T-cell (primary cell): ENCODE measurements at regions not wholly inside any gene's neighbourhood (a gene's known extent, or its start where the extent isn't known, plus 50 kb on each side); places are given as distances from the start of the nearest gene placed in this dataset.

Experiments used
- ATAC-seq, 4 experiments: fragments of 200-7000 bp in 3 of 4; fragments of 150-1000 bp in 1 of 4; cut with Tn5 transposase; replicated peaks in 1 of 4; 1 replicate in 3 of 4; 2 replicates in 1 of 4; pipeline ENCODE4 v1.10.0; 2021; ENCODE audit warnings: moderate library complexity in 3 of 4, mild to moderate bottlenecking in 2 of 4, moderate number of reproducible peaks in 1 of 4
- CTCF ChIA-PET, 2 donors: fragments of 300-600 bp; sonication (Branson Sonifier 250); formaldehyde crosslinking; loops; one replicate each; lab custom pipeline; 2022; ENCODE audit warnings: antibody characterized with exemption in 2 of 2; lab: Charles Lee
- POLR2A ChIA-PET, 2 donors: fragments of 300-600 bp; sonication (Branson Sonifier 250); formaldehyde crosslinking; loops; one replicate each; lab custom pipeline; 2022; ENCODE audit warnings: antibody characterized with exemption in 2 of 2; lab: Charles Lee
- DNase-seq, 35 experiments: peaks; one replicate each; pipeline versions ENCODE4 v3.0.0 to v3.0.0-alpha.2; 2013 to 2023
- H3K27ac ChIP-seq: one replicate; pipeline ENCODE4 v1.5.1; 2013; ENCODE audit warnings: low read length
- H3K27me3 ChIP-seq, 2 experiments: replicated peaks in 1 of 2; 1 replicate in 1 of 2; 2 replicates in 1 of 2; pipeline versions ENCODE4 v1.6.1 to v1.7.0; 2013; ENCODE audit warnings: low read length in 1 of 2, mixed read lengths in 1 of 2; ENCODE audit not compliant: control insufficient read depth in 2 of 2, insufficient read depth in 2 of 2; ENCODE audit errors: extremely low read depth in 1 of 2
- H3K36me3 ChIP-seq, 2 donors: 1 replicate in 1 of 2; 2 replicates in 1 of 2; pipeline versions ENCODE4 v1.6.1 to v1.7.0; 2013; ENCODE audit warnings: low read length in 1 of 2; ENCODE audit not compliant: control insufficient read depth in 2 of 2, insufficient read depth in 1 of 2; ENCODE audit errors: extremely low read depth in 1 of 2
- H3K4me1 ChIP-seq, 2 experiments: 1 replicate in 1 of 2; 2 replicates in 1 of 2; pipeline versions ENCODE4 v1.6.1 to v1.7.0; 2013; ENCODE audit warnings: low read length in 2 of 2, mixed read lengths in 1 of 2; ENCODE audit not compliant: insufficient read depth in 2 of 2, control insufficient read depth in 1 of 2; ENCODE audit errors: extremely low read depth in 1 of 2
- H3K4me3 ChIP-seq, 2 donors: 1 replicate in 1 of 2; 2 replicates in 1 of 2; pipeline versions ENCODE4 v1.5.1 to v1.7.0; 2013; ENCODE audit warnings: mild to moderate bottlenecking in 2 of 2, low read length in 1 of 2, moderate library complexity in 1 of 2; ENCODE audit not compliant: control insufficient read depth in 1 of 2; ENCODE audit errors: extremely low read depth in 1 of 2
- H3K9me3 ChIP-seq: 2 replicates; pipeline ENCODE4 v1.7.0; 2013
- H3K27ac Mint-ChIP-seq, 2 donors: one replicate each; pipeline ENCODE4 v1.8.0; 2020 to 2021; ENCODE audit warnings: mild to moderate bottlenecking in 2 of 2, mixed read lengths in 2 of 2
- H3K27me3 Mint-ChIP-seq, 2 donors: one replicate each; pipeline ENCODE4 v1.8.0; 2021 to 2022; ENCODE audit warnings: mixed read lengths in 2 of 2
- H3K36me3 Mint-ChIP-seq: one replicate; pipeline ENCODE4 v1.8.0; 2021; ENCODE audit warnings: mixed read lengths
- H3K4me1 Mint-ChIP-seq, 3 donors: one replicate each; pipeline ENCODE4 v1.8.0; 2020 to 2022; ENCODE audit warnings: mixed read lengths in 3 of 3, mild to moderate bottlenecking in 1 of 3
- H3K4me3 Mint-ChIP-seq, 3 donors: one replicate each; pipeline ENCODE4 v1.8.0; 2020 to 2022; ENCODE audit warnings: mild to moderate bottlenecking in 3 of 3, mixed read lengths in 3 of 3, moderate library complexity in 3 of 3
- H3K9me3 Mint-ChIP-seq, 3 donors: one replicate each; pipeline ENCODE4 v1.8.0; 2020 to 2022; ENCODE audit warnings: mixed read lengths in 3 of 3
- WGBS: methylation state at CpG from one replicate; pipeline ENCODE4 v1.1.5; 2013; ENCODE audit warnings: missing lambda C conversion rate; ENCODE audit not compliant: insufficient coverage; 5-methylcytosine and 5-hydroxymethylcytosine counted together

- H3K4me3 Mint-ChIP-seq, result no peak overlapping the region
- POLR2A ChIA-PET, result no interaction called here
- ATAC-seq, result no peak
- Histone ChIP-seq H3K27me3 (no peaks in the 10 kb centered on the region), H3K9me3 (no peaks in the 10 kb centered on the region), H3K4me1 (no peaks in the 10 kb centered on the region), H3K27ac (no peak overlapping the region), H3K4me3 (no peak overlapping the region), H3K36me3 (no peaks in the 10 kb centered on the region)
- WGBS, result 94% methylated on average over 4 of the region's 10 CpGs
- no peak for DNase-seq
- no peak overlapping the region for H3K27ac Mint-ChIP-seq
- H3K36me3 Mint-ChIP-seq, result no peaks in the 10 kb centered on the region
- CTCF ChIA-PET, result no interaction called here
- H3K9me3 Mint-ChIP-seq, result no peaks in the 10 kb centered on the region
- no peaks in the 10 kb centered on the region for H3K4me1 Mint-ChIP-seq
- no peaks in the 10 kb centered on the region for H3K27me3 Mint-ChIP-seq
These were observed 245.0 kb upstream of the RAB6C start for GRCh38 chr2:129734343-129735034.

- POLR2A ChIA-PET, result no interaction called here
- H3K9me3 ChIP-seq, result no peaks in the 10 kb centered on the region
- Mint-ChIP-seq H3K27me3 (peaks cover 0 to 5% of the 10 kb centered on the region in 2 donors), H3K9me3 (no peaks in the 10 kb centered on the region), H3K36me3 (no peaks in the 10 kb centered on the region), H3K27ac (no peak overlapping the region), H3K4me1 (no peaks in the 10 kb centered on the region), H3K4me3 (no peak overlapping the region)
- CTCF ChIA-PET, result no interaction called here
- no peak for DNase-seq
- H3K27ac ChIP-seq, result no peak overlapping the region
- no peak overlapping the region for H3K4me3 ChIP-seq
- ATAC-seq, result no peak
- no peaks in the 10 kb centered on the region for H3K27me3 ChIP-seq
- no peaks in the 10 kb centered on the region for H3K4me1 ChIP-seq
- no peaks in the 10 kb centered on the region for H3K36me3 ChIP-seq
- WGBS, result 81% methylated on average over 5 of the region's 6 CpGs
These were observed 243.9 kb upstream of the RAB6C start for GRCh38 chr2:129735576-129735975.

GRCh38 chr2:129737660-129738527 lies 241.6 kb upstream of the RAB6C start:
- DNase-seq, result no peak
- H3K36me3 Mint-ChIP-seq, result no peaks in the 10 kb centered on the region
- H3K4me1 ChIP-seq, result no peaks in the 10 kb centered on the region
- H3K36me3 ChIP-seq, result no peaks in the 10 kb centered on the region
- H3K27me3 Mint-ChIP-seq, result peaks cover 0 to 5% of the 10 kb centered on the region in 2 donors
- no peak overlapping the region for H3K27ac Mint-ChIP-seq
- H3K9me3 Mint-ChIP-seq, result no peaks in the 10 kb centered on the region
- no peaks in the 10 kb centered on the region for H3K27me3 ChIP-seq
- H3K27ac ChIP-seq, result no peak overlapping the region
- WGBS, result 78% methylated on average over 13 of the region's 15 CpGs
- ChIA-PET CTCF (no interaction called here), POLR2A (no interaction called here)
- ATAC-seq, result no peak
- H3K4me3 Mint-ChIP-seq, result no peak overlapping the region
- no peaks in the 10 kb centered on the region for H3K4me1 Mint-ChIP-seq
- no peaks in the 10 kb centered on the region for H3K9me3 ChIP-seq
- no peak overlapping the region for H3K4me3 ChIP-seq

- no peaks in the 10 kb centered on the region for H3K9me3 ChIP-seq
- Mint-ChIP-seq H3K4me3 (no peak overlapping the region), H3K27ac (no peak overlapping the region), H3K4me1 (no peaks in the 10 kb centered on the region), H3K27me3 (peaks cover 0 to 5% of the 10 kb centered on the region in 2 donors), H3K36me3 (no peaks in the 10 kb centered on the region), H3K9me3 (no peaks in the 10 kb centered on the region)
- no peak for DNase-seq
- no peak for ATAC-seq
- ChIA-PET POLR2A (no interaction called here), CTCF (no interaction called here)
- no peaks in the 10 kb centered on the region for H3K27me3 ChIP-seq
- no peaks in the 10 kb centered on the region for H3K36me3 ChIP-seq
- WGBS, result 96% methylated on average over 11 of the region's 16 CpGs
- no peak overlapping the region for H3K27ac ChIP-seq
- no peak overlapping the region for H3K4me3 ChIP-seq
- H3K4me1 ChIP-seq, result no peaks in the 10 kb centered on the region
These were observed 240.7 kb upstream of the RAB6C start for GRCh38 chr2:129738799-129739198.

GRCh38 chr2:129740504-129740903 lies 239.0 kb upstream of the RAB6C start:
- no peak for ATAC-seq
- WGBS, result 90% methylated on average over 7 of the region's 7 CpGs
- Histone ChIP-seq H3K4me1 (no peaks in the 10 kb centered on the region), H3K36me3 (no peaks in the 10 kb centered on the region), H3K27me3 (peaks cover 0 to 3% of the 10 kb centered on the region in 2 experiments), H3K9me3 (no peaks in the 10 kb centered on the region), H3K27ac (no peak overlapping the region), H3K4me3 (no peak overlapping the region)
- Mint-ChIP-seq H3K9me3 (no peaks in the 10 kb centered on the region), H3K4me1 (no peaks in the 10 kb centered on the region), H3K4me3 (no peak overlapping the region), H3K27me3 (peaks cover 0 to 5% of the 10 kb centered on the region in 2 donors), H3K27ac (no peak overlapping the region), H3K36me3 (no peaks in the 10 kb centered on the region)
- no peak for DNase-seq
- ChIA-PET CTCF (no interaction called here), POLR2A (no interaction called here)

GRCh38 chr2:129741165-129741564 lies 238.3 kb upstream of the RAB6C start:
- H3K9me3 ChIP-seq, result no peaks in the 10 kb centered on the region
- no peak overlapping the region for H3K4me3 Mint-ChIP-seq
- no peak overlapping the region for H3K4me3 ChIP-seq
- H3K36me3 Mint-ChIP-seq, result no peaks in the 10 kb centered on the region
- no peak for ATAC-seq
- no peak for DNase-seq
- no peaks in the 10 kb centered on the region for H3K9me3 Mint-ChIP-seq
- H3K27me3 Mint-ChIP-seq, result peaks cover 0 to 5% of the 10 kb centered on the region in 2 donors
- H3K4me1 Mint-ChIP-seq, result no peaks in the 10 kb centered on the region
- H3K27ac Mint-ChIP-seq, result no peak overlapping the region
- POLR2A ChIA-PET, result no interaction called here
- no peak overlapping the region for H3K27ac ChIP-seq
- H3K4me1 ChIP-seq, result no peaks in the 10 kb centered on the region
- H3K27me3 ChIP-seq, result peaks cover 0 to 3% of the 10 kb centered on the region in 2 experiments
- CTCF ChIA-PET, result no interaction called here
- 78% methylated on average over 5 of the region's 7 CpGs for WGBS
- no peaks in the 10 kb centered on the region for H3K36me3 ChIP-seq
